ENCODE measurements at regions not wholly inside any gene's neighbourhood (a gene's known extent, or its start where the extent isn't known, plus 50 kb on each side); places are given as distances from the start of the nearest gene placed in this dataset.

GRCh38 chr9:28249424-28249823 lies 676.1 kb upstream of the C9orf72 start:
- TF ChIP-seq NBN (IDR thresholded peaks at IDR 0.05; ENCODE audit: low read depth) (no peak), HIVEP1 (CRISPR knock-in tag; IDR thresholded peaks at IDR 0.05) (no peak), CBFB (CRISPR knock-in tag; IDR thresholded peaks at IDR 0.05) (no peak), EP300 (IDR thresholded peaks at IDR 0.05; ENCODE audit: low read length) (no peak)

Measured in K562 (cell line).